ENCODE measurements at regions not wholly inside any gene's neighbourhood (a gene's known extent, or its start where the extent isn't known, plus 50 kb on each side); places are given as distances from the start of the nearest gene placed in this dataset.
"Not testable (repeated sequence)": the region's sequence is repeated elsewhere in the genome, so short reads cannot be mapped to it uniquely, and the experiment has no call there.

GRCh38 chr5:7244208-7244607, 151.7 kb upstream of the ADCY2 start:
- no peak overlapping the region for H3K9ac ChIP-seq (ENCODE audit: low read length)
- H3K4me1 ChIP-seq (ENCODE audit: control insufficient read depth, insufficient read depth, low read length), result no peaks in the 10 kb centered on the region
- H3K36me3 ChIP-seq (ENCODE audit: control insufficient read depth, insufficient read depth, low read length), result no peaks in the 10 kb centered on the region
- no peaks in the 10 kb centered on the region for H3K27me3 ChIP-seq (ENCODE audit: control insufficient read depth, insufficient read depth, low read length)
- H3K4me3 ChIP-seq (ENCODE audit: low read length), result no peak overlapping the region
- no peak overlapping the region for H3K27ac ChIP-seq (ENCODE audit: low read depth, low read length)

- Histone ChIP-seq H3K27ac (ENCODE audit: low read depth, low read length) (no peak overlapping the region), H3K27me3 (ENCODE audit: control insufficient read depth, insufficient read depth, low read length) (no peaks in the 10 kb centered on the region), H3K9ac (ENCODE audit: low read length) (no peak overlapping the region), H3K4me3 (ENCODE audit: low read length) (no peak overlapping the region), H3K36me3 (ENCODE audit: control insufficient read depth, insufficient read depth, low read length) (no peaks in the 10 kb centered on the region), H3K4me1 (ENCODE audit: control insufficient read depth, insufficient read depth, low read length) (no peaks in the 10 kb centered on the region)
Observed at GRCh38 chr5:7245121-7245651, 150.8 kb upstream of the ADCY2 start.

- no peak overlapping the region for H3K27ac ChIP-seq (ENCODE audit: low read depth, low read length)
- H3K4me1 ChIP-seq (ENCODE audit: control insufficient read depth, insufficient read depth, low read length), result no peaks in the 10 kb centered on the region
- no peak overlapping the region for H3K9ac ChIP-seq (ENCODE audit: low read length)
- H3K36me3 ChIP-seq (ENCODE audit: control insufficient read depth, insufficient read depth, low read length), result no peaks in the 10 kb centered on the region
- H3K4me3 ChIP-seq (ENCODE audit: low read length), result no peak overlapping the region
- no peaks in the 10 kb centered on the region for H3K27me3 ChIP-seq (ENCODE audit: control insufficient read depth, insufficient read depth, low read length)
Observed at GRCh38 chr5:7246287-7246686, 149.7 kb upstream of the ADCY2 start.

GRCh38 chr5:7250004-7250403, 145.9 kb upstream of the ADCY2 start:
- no peaks in the 10 kb centered on the region for H3K27me3 ChIP-seq (ENCODE audit: control insufficient read depth, insufficient read depth, low read length)
- no peak overlapping the region for H3K27ac ChIP-seq (ENCODE audit: low read depth, low read length)
- no peak overlapping the region for H3K9ac ChIP-seq (ENCODE audit: low read length)
- no peaks in the 10 kb centered on the region for H3K36me3 ChIP-seq (ENCODE audit: control insufficient read depth, insufficient read depth, low read length)
- H3K4me1 ChIP-seq (ENCODE audit: control insufficient read depth, insufficient read depth, low read length), result no peaks in the 10 kb centered on the region
- H3K4me3 ChIP-seq (ENCODE audit: low read length), result no peak overlapping the region

- no peak overlapping the region for H3K27ac ChIP-seq (ENCODE audit: low read depth, low read length)
- no peak overlapping the region for H3K9ac ChIP-seq (ENCODE audit: low read length)
- no peaks in the 10 kb centered on the region for H3K27me3 ChIP-seq (ENCODE audit: control insufficient read depth, insufficient read depth, low read length)
- no peaks in the 10 kb centered on the region for H3K4me1 ChIP-seq (ENCODE audit: control insufficient read depth, insufficient read depth, low read length)
- no peak overlapping the region for H3K4me3 ChIP-seq (ENCODE audit: low read length)
- no peaks in the 10 kb centered on the region for H3K36me3 ChIP-seq (ENCODE audit: control insufficient read depth, insufficient read depth, low read length)
Observed at GRCh38 chr5:7250611-7251010, 145.3 kb upstream of the ADCY2 start.

GRCh38 chr5:7251132-7251531, 144.8 kb upstream of the ADCY2 start:
- H3K4me1 ChIP-seq (ENCODE audit: control insufficient read depth, insufficient read depth, low read length), result no peaks in the 10 kb centered on the region
- H3K27ac ChIP-seq (ENCODE audit: low read depth, low read length), result no peak overlapping the region
- no peak overlapping the region for H3K4me3 ChIP-seq (ENCODE audit: low read length)
- H3K27me3 ChIP-seq (ENCODE audit: control insufficient read depth, insufficient read depth, low read length), result no peaks in the 10 kb centered on the region
- no peak overlapping the region for H3K9ac ChIP-seq (ENCODE audit: low read length)
- H3K36me3 ChIP-seq (ENCODE audit: control insufficient read depth, insufficient read depth, low read length), result no peaks in the 10 kb centered on the region

GRCh38 chr5:7261049-7261448, 134.9 kb upstream of the ADCY2 start:
- Histone ChIP-seq H3K4me3 (ENCODE audit: low read length) (no peak overlapping the region), H3K36me3 (ENCODE audit: control insufficient read depth, insufficient read depth, low read length) (no peaks in the 10 kb centered on the region), H3K27ac (ENCODE audit: low read depth, low read length) (no peak overlapping the region), H3K9ac (ENCODE audit: low read length) (no peak overlapping the region), H3K4me1 (ENCODE audit: control insufficient read depth, insufficient read depth, low read length) (no peaks in the 10 kb centered on the region), H3K27me3 (ENCODE audit: control insufficient read depth, insufficient read depth, low read length) (no peaks in the 10 kb centered on the region)

GRCh38 chr5:7261900-7262299, 134.0 kb upstream of the ADCY2 start:
- no peaks in the 10 kb centered on the region for H3K36me3 ChIP-seq (ENCODE audit: control insufficient read depth, insufficient read depth, low read length)
- no peak overlapping the region for H3K4me3 ChIP-seq (ENCODE audit: low read length)

GRCh38 chr5:7263398-7264015, 132.4 kb upstream of the ADCY2 start:
- not testable (repeated sequence) for H3K9ac ChIP-seq (ENCODE audit: low read length); H3K27ac ChIP-seq (ENCODE audit: low read depth, low read length); H3K36me3 ChIP-seq (ENCODE audit: control insufficient read depth, insufficient read depth, low read length); H3K27me3 ChIP-seq (ENCODE audit: control insufficient read depth, insufficient read depth, low read length); H3K4me3 ChIP-seq (ENCODE audit: low read length); H3K4me1 ChIP-seq (ENCODE audit: control insufficient read depth, insufficient read depth, low read length)

More at GRCh38 chr5:7261900-7262299, 134.0 kb upstream of the ADCY2 start:
- no peak overlapping the region for H3K9ac ChIP-seq (ENCODE audit: low read length)
- no peaks in the 10 kb centered on the region for H3K27me3 ChIP-seq (ENCODE audit: control insufficient read depth, insufficient read depth, low read length)
- no peak overlapping the region for H3K27ac ChIP-seq (ENCODE audit: low read depth, low read length)
- H3K4me1 ChIP-seq (ENCODE audit: control insufficient read depth, insufficient read depth, low read length), result no peaks in the 10 kb centered on the region

GRCh38 chr5:7265776-7266175, 130.2 kb upstream of the ADCY2 start:
- H3K36me3 ChIP-seq (ENCODE audit: control insufficient read depth, insufficient read depth, low read length); H3K27me3 ChIP-seq (ENCODE audit: control insufficient read depth, insufficient read depth, low read length); H3K4me1 ChIP-seq (ENCODE audit: control insufficient read depth, insufficient read depth, low read length): not testable (repeated sequence)

GRCh38 chr5:7268722-7269121, 127.2 kb upstream of the ADCY2 start:
- not testable (repeated sequence) for H3K27me3 ChIP-seq (ENCODE audit: control insufficient read depth, insufficient read depth, low read length); H3K9ac ChIP-seq (ENCODE audit: low read length); H3K4me1 ChIP-seq (ENCODE audit: control insufficient read depth, insufficient read depth, low read length); H3K27ac ChIP-seq (ENCODE audit: low read depth, low read length); H3K36me3 ChIP-seq (ENCODE audit: control insufficient read depth, insufficient read depth, low read length); H3K4me3 ChIP-seq (ENCODE audit: low read length)

More at GRCh38 chr5:7265776-7266175, 130.2 kb upstream of the ADCY2 start:
- H3K27ac ChIP-seq (ENCODE audit: low read depth, low read length); H3K4me3 ChIP-seq (ENCODE audit: low read length); H3K9ac ChIP-seq (ENCODE audit: low read length): not testable (repeated sequence)

- Histone ChIP-seq H3K4me3 (ENCODE audit: low read length) (no peak overlapping the region), H3K36me3 (ENCODE audit: control insufficient read depth, insufficient read depth, low read length) (no peaks in the 10 kb centered on the region), H3K27ac (ENCODE audit: low read depth, low read length) (no peak overlapping the region), H3K9ac (ENCODE audit: low read length) (no peak overlapping the region), H3K27me3 (ENCODE audit: control insufficient read depth, insufficient read depth, low read length) (no peaks in the 10 kb centered on the region), H3K4me1 (ENCODE audit: control insufficient read depth, insufficient read depth, low read length) (no peaks in the 10 kb centered on the region)
Observed at GRCh38 chr5:7269591-7270274, 126.2 kb upstream of the ADCY2 start.

All from rectal smooth muscle tissue (tissue), 1 donor.